H9 (cell line): ENCODE measurements at regions not wholly inside any gene's neighbourhood (a gene's known extent, or its start where the extent isn't known, plus 50 kb on each side); places are given as distances from the start of the nearest gene placed in this dataset.
A peak's percentile ranks its signal among the peaks of the same experiment; 100 is the strongest.

ENCODE experiments used
- DNase-seq: peaks from one replicate; pipeline ENCODE4 v3.0.0-alpha.2; 2017
- H2AFZ ChIP-seq: one replicate; pipeline ENCODE4 v1.6.1; 2013; ENCODE audit warnings: mild to moderate bottlenecking, low read length, control low read depth, moderate library complexity
- H2AK5ac ChIP-seq: 2 replicates; pipeline ENCODE4 v1.6.1; 2013; ENCODE audit warnings: low read length, control low read depth, mixed read lengths; ENCODE audit not compliant: insufficient read length
- H2BK120ac ChIP-seq: one replicate; pipeline ENCODE4 v1.6.1; 2013; ENCODE audit warnings: low read depth, mild to moderate bottlenecking, low read length, control low read depth, inconsistent platforms; ENCODE audit not compliant: poor library complexity, severe bottlenecking
- H2BK12ac ChIP-seq: 2 replicates; pipeline ENCODE4 v1.6.1; 2013; ENCODE audit warnings: low read length, control low read depth, mixed read lengths, low read depth; ENCODE audit not compliant: insufficient read length
- H2BK15ac ChIP-seq: 2 replicates; pipeline ENCODE4 v1.6.1; 2013; ENCODE audit warnings: low read depth, low read length, control low read depth
- H2BK20ac ChIP-seq: one replicate; pipeline ENCODE4 v1.6.1; 2013; ENCODE audit warnings: low read depth, mild to moderate bottlenecking, low read length, control low read depth, inconsistent platforms; ENCODE audit not compliant: poor library complexity, severe bottlenecking
- H2BK5ac ChIP-seq: 2 replicates; pipeline ENCODE4 v1.6.1; 2013; ENCODE audit warnings: low read length, control low read depth, mixed read lengths; ENCODE audit not compliant: insufficient read length
- H3K14ac ChIP-seq: 2 replicates; pipeline ENCODE4 v1.6.1; 2013; ENCODE audit warnings: low read length, control low read depth; ENCODE audit not compliant: insufficient read depth
- H3K18ac ChIP-seq: 2 replicates; pipeline ENCODE4 v1.6.1; 2013; ENCODE audit warnings: low read depth, mild to moderate bottlenecking, mixed read lengths, low read length, control low read depth; ENCODE audit not compliant: insufficient read length
- H3K23ac ChIP-seq: 2 replicates; pipeline ENCODE4 v1.6.1; 2013; ENCODE audit warnings: low read length, control low read depth, mixed read lengths, low read depth; ENCODE audit not compliant: insufficient read length
- H3K23me2 ChIP-seq: 2 replicates; pipeline ENCODE4 v1.6.1; 2013; ENCODE audit warnings: low read depth, mild to moderate bottlenecking, mixed read lengths, low read length, control low read depth; ENCODE audit not compliant: insufficient read length, poor library complexity, severe bottlenecking
- H3K27ac ChIP-seq: 2 replicates; pipeline ENCODE4 v1.5.1; 2013; ENCODE audit warnings: low read length, control low read depth, mixed read lengths, low read depth; ENCODE audit not compliant: insufficient read length
- H3K27me3 ChIP-seq: 2 replicates; pipeline ENCODE4 v1.6.1; 2013; ENCODE audit warnings: low read length, control low read depth, inconsistent platforms; ENCODE audit not compliant: insufficient read depth
- H3K4ac ChIP-seq: 2 replicates; pipeline ENCODE4 v1.6.1; 2013; ENCODE audit warnings: low read depth, mild to moderate bottlenecking, control low read depth, inconsistent platforms, low read length, moderate library complexity
- H3K4me1 ChIP-seq: 2 replicates; pipeline ENCODE4 v1.6.1; 2013; ENCODE audit warnings: low read length, control low read depth, inconsistent platforms; ENCODE audit not compliant: insufficient read depth
- H3K4me2 ChIP-seq: 2 replicates; pipeline ENCODE4 v1.6.1; 2013; ENCODE audit warnings: low read length, control low read depth, mixed read lengths; ENCODE audit not compliant: insufficient read length, insufficient read depth
- H3K56ac ChIP-seq: 2 replicates; pipeline ENCODE4 v1.6.1; 2013; ENCODE audit warnings: low read depth, mild to moderate bottlenecking, mixed read lengths, low read length, control low read depth; ENCODE audit not compliant: insufficient read length
- H3K79me1 ChIP-seq: 2 replicates; pipeline ENCODE4 v1.6.1; 2013; ENCODE audit warnings: low read depth, mild to moderate bottlenecking, moderate library complexity, low read length, control low read depth, inconsistent platforms; ENCODE audit not compliant: insufficient read depth, poor library complexity, severe bottlenecking
- H3K79me2 ChIP-seq: 2 replicates; pipeline ENCODE4 v1.6.1; 2013; ENCODE audit warnings: low read length, control low read depth, inconsistent platforms; ENCODE audit not compliant: insufficient read depth
- H3K9ac ChIP-seq: 2 replicates; pipeline ENCODE4 v1.6.1; 2013; ENCODE audit warnings: low read length, control low read depth, mixed read lengths; ENCODE audit not compliant: insufficient read length; ENCODE audit errors: extremely low read depth
- H3K9me3 ChIP-seq: one replicate; pipeline ENCODE4 v1.6.1; 2013; ENCODE audit warnings: low read depth, low read length, inconsistent platforms; ENCODE audit not compliant: control insufficient read depth
- H3T11ph ChIP-seq: one replicate; pipeline ENCODE4 v1.6.1; 2013; ENCODE audit warnings: mild to moderate bottlenecking, low read length, control low read depth, inconsistent platforms
- H4K20me1 ChIP-seq: one replicate; pipeline ENCODE4 v1.6.1; 2013; ENCODE audit not compliant: control insufficient read depth, insufficient read length, insufficient read depth
- H4K5ac ChIP-seq: 2 replicates; pipeline ENCODE4 v1.6.1; 2013; ENCODE audit warnings: low read depth, mild to moderate bottlenecking, mixed read lengths, low read length, control low read depth; ENCODE audit not compliant: insufficient read length
- H4K8ac ChIP-seq: replicated peaks from 2 replicates; pipeline ENCODE4 v1.6.1; 2013; ENCODE audit warnings: low read length, control low read depth, mixed read lengths, low read depth; ENCODE audit not compliant: insufficient read length
- H4K91ac ChIP-seq: 2 replicates; pipeline ENCODE4 v1.6.1; 2013; ENCODE audit warnings: low read depth, mild to moderate bottlenecking, moderate library complexity, mixed read lengths, low read length, control low read depth; ENCODE audit not compliant: insufficient read length
- H3K27ac Mint-ChIP-seq, 3 experiments: 2 replicates in 2 of 3; 3 replicates in 1 of 3; pipeline ENCODE4 v1.8.0; 2020 to 2021; ENCODE audit warnings: mixed read lengths in 3 of 3, mild to moderate bottlenecking in 1 of 3, moderate library complexity in 1 of 3
- H3K27me3 Mint-ChIP-seq: 2 replicates; pipeline ENCODE4 v1.8.0; 2021; ENCODE audit warnings: low read depth, mild to moderate bottlenecking, moderate library complexity, mixed read lengths
- H3K36me3 Mint-ChIP-seq, 3 experiments: 2 replicates in 2 of 3; 3 replicates in 1 of 3; pipeline ENCODE4 v1.8.0; 2020 to 2021; ENCODE audit warnings: low read depth in 3 of 3, mixed read lengths in 3 of 3; ENCODE audit not compliant: insufficient read depth in 1 of 3
- H3K4me1 Mint-ChIP-seq, 2 experiments: 2 replicates each; pipeline ENCODE4 v1.8.0; 2020; ENCODE audit warnings: mixed read lengths in 2 of 2
- H3K4me3 Mint-ChIP-seq, 2 experiments: 2 replicates in 1 of 2; 3 replicates in 1 of 2; pipeline ENCODE4 v1.8.0; 2020 to 2021; ENCODE audit warnings: mild to moderate bottlenecking in 2 of 2, mixed read lengths in 2 of 2, moderate library complexity in 1 of 2
- H3K9me3 Mint-ChIP-seq, 2 experiments: 2 replicates in 1 of 2; 3 replicates in 1 of 2; pipeline ENCODE4 v1.8.0; 2020; ENCODE audit warnings: mild to moderate bottlenecking in 2 of 2, mixed read lengths in 2 of 2, moderate library complexity in 1 of 2
- WGBS: extraction: QIAGEN DNeasy Blood & Tissue Kit; methylation state at CpG from one replicate; pipeline ENCODE4 v1.1.7; 2013; ENCODE audit warnings: missing lambda C conversion rate, low lambda C conversion rate, mixed read lengths; ENCODE audit not compliant: insufficient read length; ENCODE audit errors: extremely low coverage; 5-methylcytosine and 5-hydroxymethylcytosine counted together
- TF ChIP-seq, protein P1 (sequence below): fragments of 200-600 bp; sonication (generic); conservative IDR thresholded peaks from 3 replicates; pipeline ENCODE4 v1.8.0; 2021; ENCODE audit warnings: antibody characterized with exemption, mild to moderate bottlenecking

DNA sequence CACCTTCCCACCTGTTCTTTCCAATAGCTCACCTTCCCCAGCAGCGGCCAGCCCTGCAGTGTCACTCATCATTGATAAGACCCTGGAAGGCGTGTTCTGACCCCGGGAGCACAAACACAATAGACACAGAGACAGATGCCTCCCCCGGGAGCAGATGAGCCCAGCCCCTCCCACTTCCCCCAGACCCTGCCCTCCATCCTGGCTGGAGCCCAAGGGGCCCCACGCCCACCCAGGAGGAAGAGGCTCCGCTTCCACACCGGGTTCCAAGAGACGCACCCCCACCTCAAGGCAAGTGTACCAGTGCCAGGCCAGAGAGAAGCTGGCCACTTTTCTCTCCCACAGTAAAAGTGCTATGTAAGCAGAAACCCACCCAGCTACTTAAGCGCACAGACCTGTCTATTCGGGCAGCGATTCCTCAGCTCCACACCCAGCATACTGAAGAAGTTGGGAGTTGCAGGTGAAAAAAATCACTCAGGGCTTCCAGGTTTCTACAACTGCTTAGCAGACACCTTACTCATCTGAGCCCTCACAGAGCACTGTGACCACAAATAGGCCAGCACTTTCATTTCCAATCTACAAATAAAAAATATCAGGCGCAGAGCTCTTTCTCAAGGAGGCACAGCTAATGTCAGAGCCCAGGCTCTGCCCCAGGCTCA, 93.4 kb upstream of the NXT1 start:
- no peak for DNase-seq
- Histone ChIP-seq H2BK12ac (no peak overlapping the region), H4K5ac (no peak overlapping the region), H3K27me3 (no peaks in the 10 kb centered on the region), H3K4me1 (no peaks in the 10 kb centered on the region; the same call in 1 of the 2 replicates), H3K9me3 (no peaks in the 10 kb centered on the region), H4K8ac (no peak overlapping the region), H4K20me1 (no peaks in the 10 kb centered on the region), H2AFZ (no peak overlapping the region), H3T11ph (no peak overlapping the region), H3K14ac (no peak overlapping the region), H3K9ac (no peak overlapping the region), H3K4me2 (no peak overlapping the region), H2BK15ac (no peak overlapping the region), H3K79me2 (no peaks in the 10 kb centered on the region), H2BK20ac (no peak overlapping the region), H2AK5ac (no peak overlapping the region), H3K27ac (no peak overlapping the region), H3K23ac (no peak overlapping the region), H2BK120ac (no peak overlapping the region), H2BK5ac (no peak overlapping the region), H3K79me1 (no peaks in the 10 kb centered on the region), H3K4ac (no peak overlapping the region), H3K23me2 (no peaks in the 10 kb centered on the region), H3K56ac (no peak overlapping the region), H4K91ac (no peak overlapping the region), H3K18ac (no peak overlapping the region)
- Mint-ChIP-seq H3K4me1 (peaks cover 5 to 23% of the 10 kb centered on the region in 2 experiments; a peak in 3 of 4 replicates), H3K4me3 (no peak overlapping the region), H3K9me3 (no peaks in the 10 kb centered on the region), H3K27me3 (no peaks in the 10 kb centered on the region; the same call in 1 of the 2 replicates), H3K36me3 (no peaks in the 10 kb centered on the region), H3K27ac (peak overlapping the region in 1 of 3 experiments; percentile 20; a peak in 1 of 7 replicates)
- TF ChIP-seq, protein P1, sequence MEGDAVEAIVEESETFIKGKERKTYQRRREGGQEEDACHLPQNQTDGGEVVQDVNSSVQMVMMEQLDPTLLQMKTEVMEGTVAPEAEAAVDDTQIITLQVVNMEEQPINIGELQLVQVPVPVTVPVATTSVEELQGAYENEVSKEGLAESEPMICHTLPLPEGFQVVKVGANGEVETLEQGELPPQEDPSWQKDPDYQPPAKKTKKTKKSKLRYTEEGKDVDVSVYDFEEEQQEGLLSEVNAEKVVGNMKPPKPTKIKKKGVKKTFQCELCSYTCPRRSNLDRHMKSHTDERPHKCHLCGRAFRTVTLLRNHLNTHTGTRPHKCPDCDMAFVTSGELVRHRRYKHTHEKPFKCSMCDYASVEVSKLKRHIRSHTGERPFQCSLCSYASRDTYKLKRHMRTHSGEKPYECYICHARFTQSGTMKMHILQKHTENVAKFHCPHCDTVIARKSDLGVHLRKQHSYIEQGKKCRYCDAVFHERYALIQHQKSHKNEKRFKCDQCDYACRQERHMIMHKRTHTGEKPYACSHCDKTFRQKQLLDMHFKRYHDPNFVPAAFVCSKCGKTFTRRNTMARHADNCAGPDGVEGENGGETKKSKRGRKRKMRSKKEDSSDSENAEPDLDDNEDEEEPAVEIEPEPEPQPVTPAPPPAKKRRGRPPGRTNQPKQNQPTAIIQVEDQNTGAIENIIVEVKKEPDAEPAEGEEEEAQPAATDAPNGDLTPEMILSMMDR = no peak
- WGBS = no CpG with 5 or more reads among the region's 12 CpGs
